ENCODE measurements at regions not wholly inside any gene's neighbourhood (a gene's known extent, or its start where the extent isn't known, plus 50 kb on each side); places are given as distances from the start of the nearest gene placed in this dataset.

- H3K27me3 Mint-ChIP-seq (ENCODE audit: insufficient read depth, unreplicated experiment) = no peaks in the 10 kb centered on the region
- no peak for TF ChIP-seq CTCF (IDR thresholded peaks at IDR 0.05; ENCODE audit: unreplicated experiment)
- no TSS peak for BruUV-seq (replicated peaks)
- H3K4me1 Mint-ChIP-seq (ENCODE audit: insufficient read depth, unreplicated experiment) = no peaks in the 10 kb centered on the region
- no peaks in the 10 kb centered on the region for H3K9me3 Mint-ChIP-seq (ENCODE audit: unreplicated experiment)
- no peaks in the 10 kb centered on the region for H3K36me3 Mint-ChIP-seq (ENCODE audit: insufficient read depth, unreplicated experiment)
- no peak overlapping the region for H3K27ac Mint-ChIP-seq (ENCODE audit: low read depth, unreplicated experiment)
- ChIA-PET CTCF (interaction anchor here (0.6 kb wide), 1 partner anchor 1330 kb away, joined by 5 read pairs; no protein-coding TSS in a partner anchor), POLR2A (interaction anchor here (0.8 kb wide), 1 partner anchor 98 kb away, joined by 3 read pairs; no protein-coding TSS in a partner anchor)
- intact Hi-C loops (cut with micrococcal nuclease) = no loop called here
- no peak for DNase-seq (ENCODE audit: unreplicated experiment)
- H3K4me3 Mint-ChIP-seq (ENCODE audit: unreplicated experiment) = no peak overlapping the region
Measured at GRCh38 chr3:99344216-99344615, 294.2 kb upstream of the COL8A1 start.

- POLR2A ChIA-PET = interaction anchor here (0.6 kb wide), 1 partner anchor 43 kb away, joined by 3 read pairs; no protein-coding TSS in a partner anchor
- DNase-seq (ENCODE audit: unreplicated experiment) = no peak
- no peak overlapping the region for H3K4me3 Mint-ChIP-seq (ENCODE audit: unreplicated experiment)
- H3K36me3 Mint-ChIP-seq (ENCODE audit: insufficient read depth, unreplicated experiment) = no peaks in the 10 kb centered on the region
- BruUV-seq (replicated peaks) = no TSS peak
- no peaks in the 10 kb centered on the region for H3K27me3 Mint-ChIP-seq (ENCODE audit: insufficient read depth, unreplicated experiment)
- no peak for TF ChIP-seq CTCF (IDR thresholded peaks at IDR 0.05; ENCODE audit: unreplicated experiment)
- no peak overlapping the region for H3K27ac Mint-ChIP-seq (ENCODE audit: low read depth, unreplicated experiment)
- intact Hi-C loops (cut with micrococcal nuclease) = no loop called here
- no peaks in the 10 kb centered on the region for H3K9me3 Mint-ChIP-seq (ENCODE audit: unreplicated experiment)
- no peaks in the 10 kb centered on the region for H3K4me1 Mint-ChIP-seq (ENCODE audit: insufficient read depth, unreplicated experiment)
- CTCF ChIA-PET = interaction anchor here (0.6 to 0.7 kb wide), 2 partner anchors 80 to 282 kb away, joined by 3 read pairs; no protein-coding TSS in a partner anchor
Measured at GRCh38 chr3:99342383-99342782, 296.0 kb upstream of the COL8A1 start.

GRCh38 chr3:99339222-99339621 is 299.2 kb upstream of the COL8A1 start:
- BruUV-seq (replicated peaks) = no TSS peak
- no peak for DNase-seq (ENCODE audit: unreplicated experiment)
- Mint-ChIP-seq H3K4me3 (ENCODE audit: unreplicated experiment) (no peak overlapping the region), H3K36me3 (ENCODE audit: insufficient read depth, unreplicated experiment) (no peaks in the 10 kb centered on the region), H3K4me1 (ENCODE audit: insufficient read depth, unreplicated experiment) (no peaks in the 10 kb centered on the region), H3K27ac (ENCODE audit: low read depth, unreplicated experiment) (no peak overlapping the region), H3K9me3 (ENCODE audit: unreplicated experiment) (no peaks in the 10 kb centered on the region), H3K27me3 (ENCODE audit: insufficient read depth, unreplicated experiment) (no peaks in the 10 kb centered on the region)
- TF ChIP-seq CTCF (IDR thresholded peaks at IDR 0.05; ENCODE audit: unreplicated experiment) = no peak
- ChIA-PET CTCF (interaction anchor here (0.7 kb wide), 1 partner anchor 13 kb away, joined by 3 read pairs; no protein-coding TSS in a partner anchor), POLR2A (no interaction called here)
- intact Hi-C loops (cut with micrococcal nuclease) = no loop called here

- ChIA-PET CTCF (no interaction called here), POLR2A (no interaction called here)
- H3K4me1 Mint-ChIP-seq (ENCODE audit: insufficient read depth, unreplicated experiment) = peaks cover 11% of the 10 kb centered on the region
- no peak overlapping the region for H3K27ac Mint-ChIP-seq (ENCODE audit: low read depth, unreplicated experiment)
- BruUV-seq (replicated peaks) = no TSS peak
- H3K9me3 Mint-ChIP-seq (ENCODE audit: unreplicated experiment) = no peaks in the 10 kb centered on the region
- no peaks in the 10 kb centered on the region for H3K36me3 Mint-ChIP-seq (ENCODE audit: insufficient read depth, unreplicated experiment)
- H3K27me3 Mint-ChIP-seq (ENCODE audit: insufficient read depth, unreplicated experiment) = no peaks in the 10 kb centered on the region
- intact Hi-C loops (cut with micrococcal nuclease) = no loop called here
- TF ChIP-seq CTCF (IDR thresholded peaks at IDR 0.05; ENCODE audit: unreplicated experiment) = no peak
- no peak for DNase-seq (ENCODE audit: unreplicated experiment)
- no peak overlapping the region for H3K4me3 Mint-ChIP-seq (ENCODE audit: unreplicated experiment)
Measured at GRCh38 chr3:99332718-99333117, 305.7 kb upstream of the COL8A1 start.

Measured in MCF 10A (cell line).